ENCODE measurements at regions not wholly inside any gene's neighbourhood (a gene's known extent, or its start where the extent isn't known, plus 50 kb on each side); places are given as distances from the start of the nearest gene placed in this dataset.

- no peaks in the 10 kb centered on the region for H3K9me3 ChIP-seq (ENCODE audit: control insufficient read depth, low read depth, low read length)
- H3K4me2 ChIP-seq (ENCODE audit: control insufficient read depth, extremely low read depth, insufficient read depth, low read depth, low read length) = no peak overlapping the region
- no peak for FAIRE-seq
- H3K4me1 ChIP-seq (ENCODE audit: control insufficient read depth, extremely low read depth, insufficient read depth, low read length) = no peaks in the 10 kb centered on the region
- no peaks in the 10 kb centered on the region for H4K20me1 ChIP-seq (ENCODE audit: control insufficient read depth, extremely low read depth, insufficient read depth, low read length)
- H3K4me3 ChIP-seq (ENCODE audit: control insufficient read depth in 2 of 3, extremely low read depth in 1 of 3, insufficient read depth in 2 of 3, low read depth in 1 of 3, low read length in 3 of 3) = no peak overlapping the region
- no peak overlapping the region for H3K9ac ChIP-seq (ENCODE audit: control insufficient read depth, extremely low read depth, insufficient read depth, low read length)
- no peaks in the 10 kb centered on the region for H3K27me3 ChIP-seq (ENCODE audit: control insufficient read depth, extremely low read depth, insufficient read depth, low read length)
- no peaks in the 10 kb centered on the region for H3K36me3 ChIP-seq (ENCODE audit: control insufficient read depth in 2 of 2, extremely low read depth in 1 of 2, insufficient read depth in 2 of 2, low read length in 2 of 2)
- H3K9me1 ChIP-seq (ENCODE audit: control insufficient read depth, extremely low read depth, insufficient read depth, low read length) = no peaks in the 10 kb centered on the region
- H3K27ac ChIP-seq (ENCODE audit: control insufficient read depth, insufficient read depth, low read length) = no peak overlapping the region
- TF ChIP-seq EZH2 (IDR thresholded peaks at IDR 0.05; ENCODE audit: low read length) = no peak
- TF ChIP-seq, protein P1, sequence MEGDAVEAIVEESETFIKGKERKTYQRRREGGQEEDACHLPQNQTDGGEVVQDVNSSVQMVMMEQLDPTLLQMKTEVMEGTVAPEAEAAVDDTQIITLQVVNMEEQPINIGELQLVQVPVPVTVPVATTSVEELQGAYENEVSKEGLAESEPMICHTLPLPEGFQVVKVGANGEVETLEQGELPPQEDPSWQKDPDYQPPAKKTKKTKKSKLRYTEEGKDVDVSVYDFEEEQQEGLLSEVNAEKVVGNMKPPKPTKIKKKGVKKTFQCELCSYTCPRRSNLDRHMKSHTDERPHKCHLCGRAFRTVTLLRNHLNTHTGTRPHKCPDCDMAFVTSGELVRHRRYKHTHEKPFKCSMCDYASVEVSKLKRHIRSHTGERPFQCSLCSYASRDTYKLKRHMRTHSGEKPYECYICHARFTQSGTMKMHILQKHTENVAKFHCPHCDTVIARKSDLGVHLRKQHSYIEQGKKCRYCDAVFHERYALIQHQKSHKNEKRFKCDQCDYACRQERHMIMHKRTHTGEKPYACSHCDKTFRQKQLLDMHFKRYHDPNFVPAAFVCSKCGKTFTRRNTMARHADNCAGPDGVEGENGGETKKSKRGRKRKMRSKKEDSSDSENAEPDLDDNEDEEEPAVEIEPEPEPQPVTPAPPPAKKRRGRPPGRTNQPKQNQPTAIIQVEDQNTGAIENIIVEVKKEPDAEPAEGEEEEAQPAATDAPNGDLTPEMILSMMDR (optimal IDR thresholded peaks at IDR 0.05 in 1 of 3, IDR thresholded peaks at IDR 0.05 in 1 of 3, conservative IDR thresholded peaks at IDR 0.05 in 1 of 3; ENCODE audit: extremely low read depth in 1 of 3, insufficient read depth in 2 of 3, low read length in 3 of 3) = no peak
- no peak overlapping the region for H2AFZ ChIP-seq (ENCODE audit: control insufficient read depth, low read length)
- H3K79me2 ChIP-seq (ENCODE audit: control insufficient read depth, insufficient read depth, low read length) = no peaks in the 10 kb centered on the region
- dilution Hi-C loops (cut with MboI; ENCODE audit: extremely low pct_ligation_motif_present, low sequenced_read_pairs) = no loop called here
- no peak for DNase-seq (ENCODE audit: low read depth, low spot score)
These were observed 138.4 kb upstream of the CNR1 start for GRCh38 chr6:88304520-88304919.

- no peak for FAIRE-seq
- Histone ChIP-seq H3K9me1 (ENCODE audit: control insufficient read depth, extremely low read depth, insufficient read depth, low read length) (no peaks in the 10 kb centered on the region), H3K79me2 (ENCODE audit: control insufficient read depth, insufficient read depth, low read length) (no peaks in the 10 kb centered on the region), H3K9ac (ENCODE audit: control insufficient read depth, extremely low read depth, insufficient read depth, low read length) (no peak overlapping the region), H3K4me2 (ENCODE audit: control insufficient read depth, extremely low read depth, insufficient read depth, low read depth, low read length) (no peak overlapping the region), H4K20me1 (ENCODE audit: control insufficient read depth, extremely low read depth, insufficient read depth, low read length) (no peaks in the 10 kb centered on the region), H3K4me3 (ENCODE audit: control insufficient read depth in 2 of 3, extremely low read depth in 1 of 3, insufficient read depth in 2 of 3, low read depth in 1 of 3, low read length in 3 of 3) (no peak overlapping the region), H3K27me3 (ENCODE audit: control insufficient read depth, extremely low read depth, insufficient read depth, low read length) (no peaks in the 10 kb centered on the region), H3K27ac (ENCODE audit: control insufficient read depth, insufficient read depth, low read length) (no peak overlapping the region), H3K36me3 (ENCODE audit: control insufficient read depth in 2 of 2, extremely low read depth in 1 of 2, insufficient read depth in 2 of 2, low read length in 2 of 2) (no peaks in the 10 kb centered on the region), H3K9me3 (ENCODE audit: control insufficient read depth, low read depth, low read length) (no peaks in the 10 kb centered on the region), H3K4me1 (ENCODE audit: control insufficient read depth, extremely low read depth, insufficient read depth, low read length) (no peaks in the 10 kb centered on the region), H2AFZ (ENCODE audit: control insufficient read depth, low read length) (no peak overlapping the region)
- no peak for DNase-seq (ENCODE audit: low read depth, low spot score)
- dilution Hi-C loops (cut with MboI; ENCODE audit: extremely low pct_ligation_motif_present, low sequenced_read_pairs) = no loop called here
- TF ChIP-seq, protein P1 (optimal IDR thresholded peaks at IDR 0.05 in 1 of 3, IDR thresholded peaks at IDR 0.05 in 1 of 3, conservative IDR thresholded peaks at IDR 0.05 in 1 of 3; ENCODE audit: extremely low read depth in 1 of 3, insufficient read depth in 2 of 3, low read length in 3 of 3) = no peak
- no peak for TF ChIP-seq EZH2 (IDR thresholded peaks at IDR 0.05; ENCODE audit: low read length)
These were observed 136.7 kb upstream of the CNR1 start for GRCh38 chr6:88302769-88303225.
